ENCODE measurements at regions not wholly inside any gene's neighbourhood (a gene's known extent, or its start where the extent isn't known, plus 50 kb on each side); places are given as distances from the start of the nearest gene placed in this dataset.

GRCh38 chr3:180138871-180139270 lies 102.1 kb upstream of the PEX5L start:
- POLR2A ChIA-PET (ENCODE audit: low non-redundant PET): no interaction called here

GRCh38 chr3:180142041-180142440 lies 105.3 kb upstream of the PEX5L start:
- Histone ChIP-seq H3K36me3 (ENCODE audit: insufficient read depth, low read length, poor library complexity, severe bottlenecking) (no peaks in the 10 kb centered on the region), H3K27ac (ENCODE audit: low read depth, low read length, poor library complexity, severe bottlenecking) (no peak overlapping the region), H3K4me1 (ENCODE audit: insufficient read depth, low read length, poor library complexity, severe bottlenecking) (no peaks in the 10 kb centered on the region), H3K27me3 (replicated peaks; ENCODE audit: insufficient read depth, low read depth, low read length, poor library complexity) (no peaks in the 10 kb centered on the region), H3K4me3 (ENCODE audit: low read depth, low read length, poor library complexity, severe bottlenecking) (no peak overlapping the region), H3K9me3 (ENCODE audit: low read depth, low read length, poor library complexity, severe bottlenecking) (no peaks in the 10 kb centered on the region)
- no peak for DNase-seq (ENCODE audit: low spot score)
- TF ChIP-seq, protein P1, sequence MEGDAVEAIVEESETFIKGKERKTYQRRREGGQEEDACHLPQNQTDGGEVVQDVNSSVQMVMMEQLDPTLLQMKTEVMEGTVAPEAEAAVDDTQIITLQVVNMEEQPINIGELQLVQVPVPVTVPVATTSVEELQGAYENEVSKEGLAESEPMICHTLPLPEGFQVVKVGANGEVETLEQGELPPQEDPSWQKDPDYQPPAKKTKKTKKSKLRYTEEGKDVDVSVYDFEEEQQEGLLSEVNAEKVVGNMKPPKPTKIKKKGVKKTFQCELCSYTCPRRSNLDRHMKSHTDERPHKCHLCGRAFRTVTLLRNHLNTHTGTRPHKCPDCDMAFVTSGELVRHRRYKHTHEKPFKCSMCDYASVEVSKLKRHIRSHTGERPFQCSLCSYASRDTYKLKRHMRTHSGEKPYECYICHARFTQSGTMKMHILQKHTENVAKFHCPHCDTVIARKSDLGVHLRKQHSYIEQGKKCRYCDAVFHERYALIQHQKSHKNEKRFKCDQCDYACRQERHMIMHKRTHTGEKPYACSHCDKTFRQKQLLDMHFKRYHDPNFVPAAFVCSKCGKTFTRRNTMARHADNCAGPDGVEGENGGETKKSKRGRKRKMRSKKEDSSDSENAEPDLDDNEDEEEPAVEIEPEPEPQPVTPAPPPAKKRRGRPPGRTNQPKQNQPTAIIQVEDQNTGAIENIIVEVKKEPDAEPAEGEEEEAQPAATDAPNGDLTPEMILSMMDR (conservative IDR thresholded peaks at IDR 0.05; ENCODE audit: low read depth, low read length): no peak
- no peak for TF ChIP-seq EZH2 (IDR thresholded peaks at IDR 0.05; ENCODE audit: borderline replicate concordance, low read depth, low read length, poor library complexity, severe bottlenecking)
- POLR2A ChIA-PET (ENCODE audit: low non-redundant PET): no interaction called here
- no TSS peak for BruUV-seq (replicated peaks)
- intact Hi-C loops (cut with micrococcal nuclease; ENCODE audit: unreplicated experiment): no loop called here
- CTCF ChIA-PET: no interaction called here

More at GRCh38 chr3:180138871-180139270, 102.1 kb upstream of the PEX5L start:
- Histone ChIP-seq H3K27me3 (replicated peaks; ENCODE audit: insufficient read depth, low read depth, low read length, poor library complexity) (no peaks in the 10 kb centered on the region), H3K27ac (ENCODE audit: low read depth, low read length, poor library complexity, severe bottlenecking) (no peak overlapping the region), H3K36me3 (ENCODE audit: insufficient read depth, low read length, poor library complexity, severe bottlenecking) (no peaks in the 10 kb centered on the region), H3K4me3 (ENCODE audit: low read depth, low read length, poor library complexity, severe bottlenecking) (no peak overlapping the region), H3K9me3 (ENCODE audit: low read depth, low read length, poor library complexity, severe bottlenecking) (no peaks in the 10 kb centered on the region), H3K4me1 (ENCODE audit: insufficient read depth, low read length, poor library complexity, severe bottlenecking) (no peaks in the 10 kb centered on the region)
- BruUV-seq (replicated peaks): no TSS peak
- intact Hi-C loops (cut with micrococcal nuclease; ENCODE audit: unreplicated experiment): no loop called here
- no peak for TF ChIP-seq EZH2 (IDR thresholded peaks at IDR 0.05; ENCODE audit: borderline replicate concordance, low read depth, low read length, poor library complexity, severe bottlenecking)
- TF ChIP-seq, protein P1 (conservative IDR thresholded peaks at IDR 0.05; ENCODE audit: low read depth, low read length): no peak
- CTCF ChIA-PET: no interaction called here
- no peak for DNase-seq (ENCODE audit: low spot score)

GRCh38 chr3:180142472-180142871 lies 105.7 kb upstream of the PEX5L start:
- H3K4me1 ChIP-seq (ENCODE audit: insufficient read depth, low read length, poor library complexity, severe bottlenecking): no peaks in the 10 kb centered on the region
- intact Hi-C loops (cut with micrococcal nuclease; ENCODE audit: unreplicated experiment): no loop called here
- DNase-seq (ENCODE audit: low spot score): no peak
- H3K27me3 ChIP-seq (replicated peaks; ENCODE audit: insufficient read depth, low read depth, low read length, poor library complexity): no peaks in the 10 kb centered on the region
- no peaks in the 10 kb centered on the region for H3K36me3 ChIP-seq (ENCODE audit: insufficient read depth, low read length, poor library complexity, severe bottlenecking)
- H3K4me3 ChIP-seq (ENCODE audit: low read depth, low read length, poor library complexity, severe bottlenecking): no peak overlapping the region
- ChIA-PET CTCF (no interaction called here), POLR2A (ENCODE audit: low non-redundant PET) (no interaction called here)
- no peaks in the 10 kb centered on the region for H3K9me3 ChIP-seq (ENCODE audit: low read depth, low read length, poor library complexity, severe bottlenecking)
- no TSS peak for BruUV-seq (replicated peaks)
- TF ChIP-seq EZH2 (IDR thresholded peaks at IDR 0.05; ENCODE audit: borderline replicate concordance, low read depth, low read length, poor library complexity, severe bottlenecking): no peak
- TF ChIP-seq, protein P1 (conservative IDR thresholded peaks at IDR 0.05; ENCODE audit: low read depth, low read length): no peak
- no peak overlapping the region for H3K27ac ChIP-seq (ENCODE audit: low read depth, low read length, poor library complexity, severe bottlenecking)
